ENCODE measurements at regions not wholly inside any gene's neighbourhood (a gene's known extent, or its start where the extent isn't known, plus 50 kb on each side); places are given as distances from the start of the nearest gene placed in this dataset.

- Histone ChIP-seq H2AK9ac (replicated peaks; ENCODE audit: low read depth, low read length, poor library complexity) (no peak overlapping the region), H4K20me1 (ENCODE audit: insufficient read depth, low read length) (no peaks in the 10 kb centered on the region), H3K27me3 (ENCODE audit: control insufficient read depth, insufficient read depth, low read length) (no peaks in the 10 kb centered on the region), H3K4me1 (ENCODE audit: control insufficient read depth, insufficient read depth, low read length) (peaks cover 9% of the 10 kb centered on the region), H3K18ac (ENCODE audit: low read depth, low read length) (no peak overlapping the region), H3K23ac (ENCODE audit: low read depth, low read length) (no peak overlapping the region), H3K9ac (ENCODE audit: low read depth, low read length) (no peak overlapping the region), H2BK120ac (ENCODE audit: low read depth, low read length) (no peak overlapping the region), H3K56ac (ENCODE audit: extremely low read depth, insufficient read depth, low read length) (no peak overlapping the region), H3K9me3 (ENCODE audit: control insufficient read depth, insufficient read depth, low read length) (no peaks in the 10 kb centered on the region), H2BK5ac (ENCODE audit: low read depth, low read length, poor library complexity, severe bottlenecking) (no peak overlapping the region), H4K91ac (ENCODE audit: insufficient read depth, low read depth, low read length) (no peak overlapping the region), H2BK20ac (ENCODE audit: low read depth, low read length) (no peak overlapping the region), H3K36me3 (ENCODE audit: control insufficient read depth, insufficient read depth, low read length) (no peaks in the 10 kb centered on the region), H3K14ac (replicated peaks; ENCODE audit: low read depth, low read length) (no peak overlapping the region), H3K79me1 (ENCODE audit: low read depth in 1 of 2, low read length in 2 of 2) (no peaks in the 10 kb centered on the region), H2AK5ac (ENCODE audit: low read depth, low read length) (no peak overlapping the region), H3K4me2 (ENCODE audit: low read depth, low read length) (no peak overlapping the region), H3K27ac (ENCODE audit: insufficient read depth, low read length) (no peak overlapping the region), H3K9me1 (ENCODE audit: insufficient read depth, low read length) (peaks cover 3% of the 10 kb centered on the region; the same call in 1 of the 2 replicates), H4K8ac (ENCODE audit: low read depth in 2 of 2, low read length in 2 of 2) (no peak overlapping the region), H4K5ac (ENCODE audit: low read depth, low read length) (no peak overlapping the region), H2BK15ac (ENCODE audit: low read depth, low read length) (no peak overlapping the region), H3K4me3 (ENCODE audit: insufficient read depth, low read depth, low read length) (no peak overlapping the region), H3K4ac (ENCODE audit: low read depth, low read length) (no peak overlapping the region), H2AFZ (replicated peaks; ENCODE audit: low read length, poor library complexity) (no peak overlapping the region)
- no CpG with 5 or more reads among the region's 2 CpGs for WGBS, 2 experiments (ENCODE audit: extremely low coverage in 2 of 2, insufficient read length in 1 of 2)
- TF ChIP-seq USF2 (IDR thresholded peaks at IDR 0.05; ENCODE audit: low read depth, low read length), result no peak
- TF ChIP-seq CTCF (conservative IDR thresholded peaks at IDR 0.05; ENCODE audit: low read depth, low read length), result no peak
- no peak for TF ChIP-seq NFE2L2 (IDR thresholded peaks at IDR 0.05; ENCODE audit: low read depth, low read length)
- no peak for TF ChIP-seq RCOR1 (IDR thresholded peaks at IDR 0.05; ENCODE audit: insufficient replicate concordance, low read length)
- no peak for TF ChIP-seq FOS (IDR thresholded peaks at IDR 0.05; ENCODE audit: low read depth, low read length)
- dilution Hi-C loops (cut with HindIII; ENCODE audit: low sequenced_read_pairs, unreplicated experiment), result no loop called here
- ChIA-PET POLR2A (ENCODE audit: unreplicated experiment) (no interaction called here), CTCF (no interaction called here)
- no TSS peak for BruUV-seq (replicated peaks)
- in situ Hi-C loops (cut with MboI; ENCODE audit: low sequenced_read_pairs), result no loop called here
- DNase-seq (no peak), ATAC-seq (ENCODE audit: low read depth) (no peak)
- intact Hi-C loops (cut with micrococcal nuclease), result no loop called here
Measured at GRCh38 chr11:95675585-95675984, 114.0 kb downstream of the FAM76B start.

Measured in IMR-90 (cell line).